SK-N-SH (cell line): ENCODE measurements at regions not wholly inside any gene's neighbourhood (a gene's known extent, or its start where the extent isn't known, plus 50 kb on each side); places are given as distances from the start of the nearest gene placed in this dataset.

Source experiments
- CTCF ChIP-seq: fragments of 200-600 bp; sonication (generic); IDR thresholded peaks from 2 replicates; pipeline ENCODE4 v1.6.1; 2017; ENCODE audit warnings: antibody characterized with exemption, mild to moderate bottlenecking, moderate library complexity
- MAX ChIP-seq: IDR thresholded peaks from 2 replicates; pipeline ENCODE4 v1.4.0; 2012; ENCODE audit warnings: low read depth
- TCF12 ChIP-seq: IDR thresholded peaks from 2 replicates; pipeline ENCODE4 v1.4.0; 2012

GRCh38 chr7:114854369-114854768, 67.5 kb upstream of the MDFIC start:
- TF ChIP-seq CTCF (no peak), TCF12 (no peak), MAX (no peak)
